Liver (tissue), 3 donors: ENCODE measurements at regions not wholly inside any gene's neighbourhood (a gene's known extent, or its start where the extent isn't known, plus 50 kb on each side); places are given as distances from the start of the nearest gene placed in this dataset.

Experiments used
- CTCF ChIP-seq: fragments of 150-350 bp; IDR thresholded peaks from 2 replicates; pipeline ENCODE4 v1.5.1; 2017; ENCODE audit warnings: improper control_type of control experiment, low read depth, low read length; ENCODE audit not compliant: missing input control
- EGR1 ChIP-seq, 2 donors: IDR thresholded peaks; 2 replicates each; pipeline ENCODE4 v1.6.1; 2016 to 2018; ENCODE audit warnings: antibody characterized with exemption in 2 of 2, low read depth in 2 of 2
- GABPA ChIP-seq, 2 donors: IDR thresholded peaks in 1 of 2; conservative IDR thresholded peaks in 1 of 2; 2 replicates each; pipeline ENCODE4 v1.6.1; 2016; ENCODE audit warnings: antibody characterized with exemption in 2 of 2, mild to moderate bottlenecking in 1 of 2, moderate library complexity in 1 of 2
- HNF4G ChIP-seq: IDR thresholded peaks from 2 replicates; pipeline ENCODE4 v1.6.1; 2016; ENCODE audit warnings: antibody characterized with exemption
- JUND ChIP-seq, 2 donors: IDR thresholded peaks; 2 replicates each; pipeline ENCODE4 v1.6.1; 2016; ENCODE audit warnings: antibody characterized with exemption in 2 of 2
- MAX ChIP-seq: IDR thresholded peaks from 2 replicates; pipeline ENCODE4 v1.6.1; 2016; ENCODE audit warnings: antibody characterized with exemption
- NR2F2 ChIP-seq: IDR thresholded peaks from 2 replicates; pipeline ENCODE4 v1.6.1; 2016; ENCODE audit warnings: antibody characterized with exemption
- RAD21 ChIP-seq, 2 donors: IDR thresholded peaks; 2 replicates each; pipeline ENCODE4 v1.6.1; 2016; ENCODE audit warnings: antibody characterized with exemption in 2 of 2, mild to moderate bottlenecking in 2 of 2
- REST ChIP-seq: IDR thresholded peaks from 2 replicates; pipeline ENCODE4 v1.6.1; 2016; ENCODE audit warnings: antibody characterized with exemption, mild to moderate bottlenecking
- SP1 ChIP-seq: IDR thresholded peaks from 2 replicates; pipeline ENCODE4 v1.6.1; 2018; ENCODE audit warnings: antibody characterized with exemption, mild to moderate bottlenecking
- TAF1 ChIP-seq: conservative IDR thresholded peaks from 2 replicates; pipeline ENCODE4 v1.6.1; 2016; ENCODE audit warnings: antibody characterized with exemption, mild to moderate bottlenecking
- ZBTB33 ChIP-seq: IDR thresholded peaks from 2 replicates; pipeline ENCODE4 v1.6.1; 2016; ENCODE audit warnings: antibody characterized with exemption
- donor health status: healthy.
- donor health status: healthy.

GRCh38 chr15:70453766-70454165 is 309.6 kb downstream of the UACA start:
- TF ChIP-seq CTCF: no peak
- TF ChIP-seq HNF4G: no peak
- TF ChIP-seq EGR1 (IDR thresholded peaks at IDR 0.05; ENCODE audit: low read depth in 2 of 2): no peak
- TF ChIP-seq NR2F2: no peak
- TF ChIP-seq JUND (IDR thresholded peaks at IDR 0.05): no peak
- TF ChIP-seq MAX: no peak
- no peak for TF ChIP-seq REST
- no peak for TF ChIP-seq GABPA (IDR thresholded peaks at IDR 0.05 in 1 of 2, conservative IDR thresholded peaks at IDR 0.05 in 1 of 2)
- no peak for TF ChIP-seq SP1
- TF ChIP-seq ZBTB33: no peak
- no peak for TF ChIP-seq TAF1
- no peak for TF ChIP-seq RAD21 (IDR thresholded peaks at IDR 0.05)
